ENCODE measurements at regions not wholly inside any gene's neighbourhood (a gene's known extent, or its start where the extent isn't known, plus 50 kb on each side); places are given as distances from the start of the nearest gene placed in this dataset.

GRCh38 chr15:77733579-77734300, 101.0 kb upstream of the LINGO1 start:
- TF ChIP-seq CTCF (IDR thresholded peaks at IDR 0.05; ENCODE audit: insufficient read depth, low read depth, low read length, missing control alignments): no peak
- no peak for DNase-seq (ENCODE audit: low read depth)
- no peak overlapping the region for H3K4me3 ChIP-seq (ENCODE audit: low read depth, low read length)

- H3K4me3 ChIP-seq (ENCODE audit: low read depth, low read length): no peak overlapping the region
- TF ChIP-seq CTCF (IDR thresholded peaks at IDR 0.05; ENCODE audit: insufficient read depth, low read depth, low read length, missing control alignments): no peak
- DNase-seq (ENCODE audit: low read depth): no peak
Observed at GRCh38 chr15:77732514-77733335, 100.0 kb upstream of the LINGO1 start.

- DNase-seq (ENCODE audit: low read depth): no peak
- TF ChIP-seq CTCF (IDR thresholded peaks at IDR 0.05; ENCODE audit: insufficient read depth, low read depth, low read length, missing control alignments): no peak
- no peak overlapping the region for H3K4me3 ChIP-seq (ENCODE audit: low read depth, low read length)
Observed at GRCh38 chr15:77731945-77732344, 99.2 kb upstream of the LINGO1 start.

DNA sequence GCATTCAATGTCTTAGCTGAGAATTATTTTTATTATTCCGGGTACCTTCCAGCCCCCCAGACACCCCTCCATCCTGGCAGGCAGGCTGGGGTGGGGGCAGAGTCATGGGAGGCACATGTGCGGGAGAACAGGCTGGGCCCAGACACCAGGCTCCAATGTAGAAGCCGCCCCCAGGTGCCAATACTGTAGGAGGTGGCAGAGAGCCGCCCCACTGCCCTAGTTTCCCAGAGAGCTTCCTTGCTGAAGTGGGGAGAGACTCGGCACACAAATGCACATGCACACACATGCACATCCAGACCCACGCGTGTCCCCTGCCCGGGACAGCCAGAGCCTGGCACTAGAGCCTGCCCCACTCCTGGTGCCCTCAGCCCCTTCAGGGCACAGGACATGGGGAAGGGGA, 98.4 kb upstream of the LINGO1 start:
- TF ChIP-seq CTCF (IDR thresholded peaks at IDR 0.05; ENCODE audit: insufficient read depth, low read depth, low read length, missing control alignments): no peak
- H3K4me3 ChIP-seq (ENCODE audit: low read depth, low read length): no peak overlapping the region
- DNase-seq (ENCODE audit: low read depth): no peak

DNA sequence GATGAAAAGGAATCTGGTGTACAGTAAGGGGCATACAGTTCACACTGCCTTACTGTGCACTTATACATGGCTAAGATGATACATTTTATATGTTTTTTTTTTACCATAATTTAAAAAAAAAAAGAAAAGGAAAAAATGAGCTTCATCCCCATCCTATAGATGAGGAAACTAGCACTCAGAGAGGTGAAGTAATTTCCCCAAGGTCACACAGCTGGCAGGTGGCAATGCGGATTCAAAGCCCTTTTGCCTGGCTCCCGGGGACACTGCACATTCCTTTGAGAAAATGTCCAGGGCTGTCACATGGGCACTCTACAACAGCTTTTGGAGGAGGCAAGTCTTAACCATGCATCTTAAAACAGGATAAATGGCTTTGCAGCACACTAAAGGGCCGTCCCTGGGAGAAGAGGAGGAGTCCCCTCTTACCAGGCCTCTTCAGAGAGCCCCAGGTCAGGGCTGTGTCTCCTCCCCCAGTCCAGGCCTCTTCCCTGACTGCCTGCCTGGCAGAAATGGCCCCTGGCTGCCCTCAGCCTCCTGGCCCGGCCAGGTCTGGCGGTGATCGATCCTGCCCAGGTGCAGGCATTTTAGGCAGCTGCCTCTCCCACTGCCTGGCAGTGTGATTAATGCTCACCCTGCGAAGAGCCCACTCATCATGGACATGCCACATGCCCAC, 95.1 kb upstream of the LINGO1 start:
- DNase-seq (ENCODE audit: low read depth): no peak
- no peak overlapping the region for H3K4me3 ChIP-seq (ENCODE audit: low read depth, low read length)
- TF ChIP-seq CTCF (IDR thresholded peaks at IDR 0.05; ENCODE audit: insufficient read depth, low read depth, low read length, missing control alignments): no peak

GRCh38 chr15:77724715-77725114, 92.0 kb upstream of the LINGO1 start:
- no peak overlapping the region for H3K4me3 ChIP-seq (ENCODE audit: low read depth, low read length)
- no peak for DNase-seq (ENCODE audit: low read depth)
- no peak for TF ChIP-seq CTCF (IDR thresholded peaks at IDR 0.05; ENCODE audit: insufficient read depth, low read depth, low read length, missing control alignments)

Data from GM12865 (cell line).